T-helper 9 cell (primary cell): ENCODE measurements at regions not wholly inside any gene's neighbourhood (a gene's known extent, or its start where the extent isn't known, plus 50 kb on each side); places are given as distances from the start of the nearest gene placed in this dataset.

Source experiments
- DNase-seq: peaks from one replicate; pipeline ENCODE4 v3.0.0-alpha.2; 2020

GRCh38 chr13:91136806-91137205, 210.7 kb upstream of the MIR17HG start:
- DNase-seq, result no peak

- no peak for DNase-seq
These were observed 208.3 kb upstream of the MIR17HG start for GRCh38 chr13:91139232-91139631.

- no peak for DNase-seq
These were observed 205.9 kb upstream of the MIR17HG start for GRCh38 chr13:91141543-91142061.

- DNase-seq, result no peak
These were observed 204.9 kb upstream of the MIR17HG start for GRCh38 chr13:91142572-91142971.

GRCh38 chr13:91144054-91144453, 203.4 kb upstream of the MIR17HG start:
- DNase-seq, result no peak

GRCh38 chr13:91144486-91144885, 203.0 kb upstream of the MIR17HG start:
- no peak for DNase-seq

- no peak for DNase-seq
These were observed 201.8 kb upstream of the MIR17HG start for GRCh38 chr13:91145571-91146205.

GRCh38 chr13:91146601-91147000, 200.9 kb upstream of the MIR17HG start:
- no peak for DNase-seq

- no peak for DNase-seq
These were observed 199.4 kb upstream of the MIR17HG start for GRCh38 chr13:91148098-91148497.

GRCh38 chr13:91151921-91152320, 195.6 kb upstream of the MIR17HG start:
- DNase-seq, result no peak

GRCh38 chr13:91153372-91153771, 194.1 kb upstream of the MIR17HG start:
- no peak for DNase-seq

GRCh38 chr13:91154558-91155353, 192.7 kb upstream of the MIR17HG start:
- no peak for DNase-seq

GRCh38 chr13:91155512-91156114, 191.9 kb upstream of the MIR17HG start:
- DNase-seq, result no peak

- no peak for DNase-seq
These were observed 190.0 kb upstream of the MIR17HG start for GRCh38 chr13:91157273-91158016.

- no peak for DNase-seq
These were observed 189.5 kb upstream of the MIR17HG start for GRCh38 chr13:91158017-91158395.

GRCh38 chr13:91162180-91162579, 185.3 kb upstream of the MIR17HG start:
- no peak for DNase-seq

- no peak for DNase-seq
These were observed 184.9 kb upstream of the MIR17HG start for GRCh38 chr13:91162589-91162988.

GRCh38 chr13:91165758-91166157, 181.7 kb upstream of the MIR17HG start:
- DNase-seq, result no peak

- DNase-seq, result no peak
These were observed 180.6 kb upstream of the MIR17HG start for GRCh38 chr13:91166714-91167511.

GRCh38 chr13:91167706-91168385, 179.6 kb upstream of the MIR17HG start:
- DNase-seq, result no peak

- DNase-seq, result no peak
These were observed 179.1 kb upstream of the MIR17HG start for GRCh38 chr13:91168386-91168711.
